GM12878 (cell line): ENCODE measurements at regions not wholly inside any gene's neighbourhood (a gene's known extent, or its start where the extent isn't known, plus 50 kb on each side); places are given as distances from the start of the nearest gene placed in this dataset.

Experiments used
- ATAC-seq: fragments of 200-7000 bp; cut with Tn5 transposase; 3 replicates; pipeline ENCODE4 v1.9.1; 2020; ENCODE audit warnings: mild to moderate bottlenecking, moderate library complexity
- BruUV-seq: library from RNA; stranded (reverse); fragments of 400-500 nt; replicated peaks from 2 replicates; lab custom pipeline; 2021; lab: Mats Ljungman, UMichigan
- CTCF ChIA-PET: fragments of 300-600 bp; sonication (Branson Sonifier 250); formaldehyde crosslinking; extraction: SDS; loops from one replicate; lab custom pipeline; 2021; ENCODE audit warnings: inconsistent platforms; lab: Yijun Ruan, JAX
- POLR2A ChIA-PET: fragments of 350-600 bp; formaldehyde crosslinking; extraction: SDS; loops from one replicate; lab custom pipeline; 2021; ENCODE audit warnings: inconsistent platforms; lab: Charles Lee
- RAD21 ChIA-PET: fragments of 300-600 bp; sonication (Branson Sonifier 250); formaldehyde crosslinking; loops from one replicate; lab custom pipeline; 2023; ENCODE audit warnings: antibody characterized with exemption; ENCODE audit not compliant: unreplicated experiment; lab: Charles Lee
- SMC1A ChIA-PET: fragments of 300-600 bp; sonication (Branson Sonifier 250); formaldehyde crosslinking; loops from one replicate; lab custom pipeline; 2023; ENCODE audit not compliant: unreplicated experiment, uncharacterized antibody; lab: Charles Lee
- DNase-seq: peaks from one replicate; pipeline ENCODE4 v3.0.0-alpha.2; 2011; ENCODE audit warnings: low read depth, low spot score
- FAIRE-seq: peaks from 3 replicates; lab custom pipeline; 2011; peaks lifted over from hg19 to GRCh38; lab: Jason Lieb, UNC
- H2AFZ ChIP-seq: 2 replicates; pipeline ENCODE4 v1.6.0; 2011; ENCODE audit warnings: low read depth, low read length, control low read depth; ENCODE audit not compliant: control insufficient read depth
- H3K27ac ChIP-seq: 2 replicates; pipeline ENCODE4 v1.5.1; 2011; ENCODE audit warnings: control low read depth; ENCODE audit not compliant: control insufficient read depth, insufficient read depth
- H3K27me3 ChIP-seq, 2 experiments: replicated peaks in 1 of 2; 2 replicates each; pipeline versions ENCODE4 v1.6.0 to v1.6.1; 2011; ENCODE audit warnings: low read length in 1 of 2; ENCODE audit not compliant: control insufficient read depth in 2 of 2, insufficient read depth in 2 of 2
- H3K36me3 ChIP-seq, 2 experiments: 2 replicates each; pipeline ENCODE4 v1.5.1; 2011; ENCODE audit warnings: low read length in 1 of 2; ENCODE audit not compliant: control insufficient read depth in 2 of 2, insufficient read depth in 2 of 2
- H3K4me1 ChIP-seq: 2 replicates; pipeline ENCODE4 v1.6.1; 2011; ENCODE audit warnings: mild to moderate bottlenecking, low read length, moderate library complexity, mixed read lengths; ENCODE audit not compliant: control insufficient read depth, insufficient read depth
- H3K4me2 ChIP-seq: 2 replicates; pipeline ENCODE4 v1.6.0; 2011; ENCODE audit warnings: control low read depth; ENCODE audit not compliant: control insufficient read depth, insufficient read depth
- H3K4me3 ChIP-seq: fragments of 200-600 bp; sonication (generic); 2 replicates; pipeline ENCODE4 v1.5.1; 2016
- H3K79me2 ChIP-seq: 2 replicates; pipeline ENCODE4 v1.6.0; 2011; ENCODE audit warnings: low read length; ENCODE audit not compliant: control insufficient read depth, insufficient read depth
- H3K9ac ChIP-seq: 2 replicates; pipeline ENCODE4 v1.8.0; 2011; ENCODE audit warnings: low read length, control low read depth, mixed read lengths; ENCODE audit not compliant: control insufficient read depth, insufficient read depth
- H3K9me3 ChIP-seq: replicated peaks from 3 replicates; pipeline ENCODE4 v1.5.1; 2011; ENCODE audit warnings: mild to moderate bottlenecking, low read length; ENCODE audit not compliant: control insufficient read depth, insufficient read depth
- H4K20me1 ChIP-seq: 2 replicates; pipeline ENCODE4 v1.6.0; 2011; ENCODE audit not compliant: control insufficient read depth, insufficient read depth
- CHD4 ChIP-seq: fragments of 200-600 bp; sonication (generic); IDR thresholded peaks from 2 replicates; pipeline ENCODE4 v1.6.1; 2016; ENCODE audit warnings: mild to moderate bottlenecking
- PKNOX1 ChIP-seq: fragments of 450-650 bp; IDR thresholded peaks from 2 replicates; pipeline ENCODE4 v1.6.1; 2016; ENCODE audit warnings: mild to moderate bottlenecking
- PML ChIP-seq: IDR thresholded peaks from 2 replicates; pipeline ENCODE4 v1.6.1; 2012; ENCODE audit warnings: low read length, inconsistent platforms
- SMC3 ChIP-seq: IDR thresholded peaks from 2 replicates; pipeline ENCODE4 v1.6.1; 2011; ENCODE audit warnings: low read length, improper control_type of control experiment, borderline replicate concordance
- SPI1 ChIP-seq: IDR thresholded peaks from 2 replicates; pipeline ENCODE4 v1.6.1; 2011; ENCODE audit warnings: low read depth, mild to moderate bottlenecking, low read length, moderate library complexity, borderline replicate concordance; ENCODE audit not compliant: insufficient read depth
- WGBS: methylation state at CpG from one replicate; pipeline ENCODE4 v1.1.6; 2016; ENCODE audit warnings: low lambda C conversion rate; ENCODE audit not compliant: insufficient replicate concordance, insufficient coverage; ENCODE audit errors: missing lambda C conversion rate; 5-methylcytosine and 5-hydroxymethylcytosine counted together
- in situ Hi-C: fragments of 300-500 bp; cut with MboI; formaldehyde crosslinking; loops from 9 replicates; pipeline ENCODE4 v1.14.3; 2018; ENCODE audit warnings: mixed read lengths
- intact Hi-C: fragments of 100-400 bp; cut with micrococcal nuclease; formaldehyde crosslinking; loops from one replicate; pipeline ENCODE4 v1.14.2; 2022; ENCODE audit not compliant: unreplicated experiment
- TF ChIP-seq, protein P1 (sequence below): fragments of 450-650 bp; formaldehyde crosslinking; IDR thresholded peaks from 2 replicates; pipeline ENCODE4 v1.5.0; 2022; ENCODE audit warnings: mild to moderate bottlenecking, missing genetic modification characterization

GRCh38 chr2:22990246-22990645 lies 394.7 kb upstream of the KLHL29 start (continued):
- TF ChIP-seq, protein P1, sequence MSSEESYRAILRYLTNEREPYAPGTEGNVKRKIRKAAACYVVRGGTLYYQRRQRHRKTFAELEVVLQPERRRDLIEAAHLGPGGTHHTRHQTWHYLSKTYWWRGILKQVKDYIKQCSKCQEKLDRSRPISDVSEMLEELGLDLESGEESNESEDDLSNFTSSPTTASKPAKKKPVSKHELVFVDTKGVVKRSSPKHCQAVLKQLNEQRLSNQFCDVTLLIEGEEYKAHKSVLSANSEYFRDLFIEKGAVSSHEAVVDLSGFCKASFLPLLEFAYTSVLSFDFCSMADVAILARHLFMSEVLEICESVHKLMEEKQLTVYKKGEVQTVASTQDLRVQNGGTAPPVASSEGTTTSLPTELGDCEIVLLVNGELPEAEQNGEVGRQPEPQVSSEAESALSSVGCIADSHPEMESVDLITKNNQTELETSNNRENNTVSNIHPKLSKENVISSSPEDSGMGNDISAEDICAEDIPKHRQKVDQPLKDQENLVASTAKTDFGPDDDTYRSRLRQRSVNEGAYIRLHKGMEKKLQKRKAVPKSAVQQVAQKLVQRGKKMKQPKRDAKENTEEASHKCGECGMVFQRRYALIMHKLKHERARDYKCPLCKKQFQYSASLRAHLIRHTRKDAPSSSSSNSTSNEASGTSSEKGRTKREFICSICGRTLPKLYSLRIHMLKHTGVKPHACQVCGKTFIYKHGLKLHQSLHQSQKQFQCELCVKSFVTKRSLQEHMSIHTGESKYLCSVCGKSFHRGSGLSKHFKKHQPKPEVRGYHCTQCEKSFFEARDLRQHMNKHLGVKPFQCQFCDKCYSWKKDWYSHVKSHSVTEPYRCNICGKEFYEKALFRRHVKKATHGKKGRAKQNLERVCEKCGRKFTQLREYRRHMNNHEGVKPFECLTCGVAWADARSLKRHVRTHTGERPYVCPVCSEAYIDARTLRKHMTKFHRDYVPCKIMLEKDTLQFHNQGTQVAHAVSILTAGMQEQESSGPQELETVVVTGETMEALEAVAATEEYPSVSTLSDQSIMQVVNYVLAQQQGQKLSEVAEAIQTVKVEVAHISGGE (CRISPR knock-in tag), result no peak
- TF ChIP-seq CHD4 (no peak), PKNOX1 (no peak)

DNA sequence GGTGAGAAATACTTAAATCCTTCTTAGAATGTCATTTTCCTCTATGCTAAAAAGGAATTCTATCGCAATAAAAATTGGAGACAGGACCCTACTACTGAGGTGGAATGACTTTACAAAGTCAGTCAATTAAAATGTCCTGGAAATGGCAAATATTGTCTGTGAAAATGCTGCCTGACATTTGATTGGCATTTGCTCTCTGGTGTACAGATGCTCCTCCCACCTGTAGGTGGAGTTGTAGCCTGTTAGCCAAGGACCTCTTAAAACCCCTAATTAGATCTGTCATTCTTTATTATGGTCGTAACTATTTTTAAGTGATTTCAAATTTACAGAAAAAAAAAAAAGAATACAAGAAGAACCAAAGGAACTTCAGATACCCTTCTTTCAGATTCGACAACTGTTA lies 393.1 kb upstream of the KLHL29 start:
- intact Hi-C loops, result no loop called here
- WGBS, result 12% methylated on average over 3 of the region's 3 CpGs

More for the DNA sequence above, 393.1 kb upstream of the KLHL29 start:
- Histone ChIP-seq H3K4me2 (no peak overlapping the region), H3K9ac (no peak overlapping the region), H3K27me3 (no peaks in the 10 kb centered on the region; a peak in 1 of 4 replicates), H2AFZ (no peak overlapping the region), H3K4me3 (no peak overlapping the region), H3K27ac (no peak overlapping the region), H4K20me1 (no peaks in the 10 kb centered on the region), H3K79me2 (no peaks in the 10 kb centered on the region), H3K9me3 (no peaks in the 10 kb centered on the region), H3K36me3 (no peaks in the 10 kb centered on the region), H3K4me1 (no peaks in the 10 kb centered on the region)
- CTCF ChIA-PET, result no interaction called here
- ATAC-seq (no peak), DNase-seq (no peak), FAIRE-seq (no peak)
- SMC1A ChIA-PET, result no interaction called here
- POLR2A ChIA-PET, result no interaction called here
- RAD21 ChIA-PET, result no interaction called here
- in situ Hi-C loops, result no loop called here
- no TSS peak for BruUV-seq
- TF ChIP-seq SMC3, result no peak
- TF ChIP-seq PML, result no peak
- no peak for TF ChIP-seq SPI1
- peak; percentile 58; the same call in 1 of the 2 replicates for TF ChIP-seq PKNOX1
